IgD-negative memory B cell (primary cell): ENCODE measurements at regions not wholly inside any gene's neighbourhood (a gene's known extent, or its start where the extent isn't known, plus 50 kb on each side); places are given as distances from the start of the nearest gene placed in this dataset.

Source experiments
- H3K27ac Mint-ChIP-seq, 3 donors: one replicate each; pipeline ENCODE4 v1.8.0; 2020 to 2022; ENCODE audit warnings: mild to moderate bottlenecking in 3 of 3, mixed read lengths in 3 of 3, moderate library complexity in 1 of 3
- H3K27me3 Mint-ChIP-seq: one replicate; pipeline ENCODE4 v1.8.0; 2021; ENCODE audit warnings: mixed read lengths
- H3K36me3 Mint-ChIP-seq: one replicate; pipeline ENCODE4 v1.8.0; 2020; ENCODE audit warnings: mild to moderate bottlenecking, mixed read lengths
- H3K4me1 Mint-ChIP-seq, 3 donors: one replicate each; pipeline ENCODE4 v1.8.0; 2020 to 2022; ENCODE audit warnings: mixed read lengths in 3 of 3, mild to moderate bottlenecking in 1 of 3
- H3K4me3 Mint-ChIP-seq, 4 donors: one replicate each; pipeline ENCODE4 v1.8.0; 2020 to 2022; ENCODE audit warnings: mild to moderate bottlenecking in 4 of 4, mixed read lengths in 4 of 4, moderate library complexity in 3 of 4
- H3K9me3 Mint-ChIP-seq, 3 donors: one replicate each; pipeline ENCODE4 v1.8.0; 2020 to 2021; ENCODE audit warnings: mixed read lengths in 3 of 3, mild to moderate bottlenecking in 1 of 3

- Mint-ChIP-seq H3K27ac (no peak overlapping the region), H3K4me1 (no peaks in the 10 kb centered on the region), H3K9me3 (peaks cover 4 to 6% (median 4%) of the 10 kb centered on the region in 3 donors), H3K36me3 (no peaks in the 10 kb centered on the region), H3K4me3 (no peak overlapping the region), H3K27me3 (no peaks in the 10 kb centered on the region)
Measured at GRCh38 chr10:9066152-9066551, 1011.7 kb downstream of the GATA3 start.

- Mint-ChIP-seq H3K36me3 (no peaks in the 10 kb centered on the region), H3K9me3 (peaks cover 4 to 6% (median 4%) of the 10 kb centered on the region in 3 donors), H3K4me1 (no peaks in the 10 kb centered on the region), H3K27ac (no peak overlapping the region), H3K4me3 (no peak overlapping the region), H3K27me3 (no peaks in the 10 kb centered on the region)
Measured at GRCh38 chr10:9068003-9068402, 1013.5 kb downstream of the GATA3 start.

DNA sequence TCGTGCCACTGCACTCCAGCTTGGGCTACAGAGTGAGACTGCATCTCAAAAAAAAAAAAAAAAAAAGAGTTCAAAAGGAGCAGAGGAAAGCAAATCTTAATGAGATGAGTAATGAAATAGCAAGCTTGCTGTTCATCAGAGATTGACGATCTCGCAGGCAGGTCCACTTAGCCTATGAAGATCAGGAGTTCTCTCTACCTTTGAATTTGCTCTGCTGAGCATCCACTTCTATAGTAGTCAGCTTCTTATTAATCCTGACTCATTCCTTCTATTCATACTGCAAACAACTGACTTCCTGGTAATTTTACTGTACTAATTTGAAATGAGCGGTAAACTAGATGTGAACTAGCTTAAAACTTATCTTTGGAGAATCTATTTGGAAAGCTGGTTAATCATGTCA lies 1014.6 kb downstream of the GATA3 start:
- Mint-ChIP-seq H3K4me1 (no peaks in the 10 kb centered on the region), H3K4me3 (no peak overlapping the region), H3K27me3 (no peaks in the 10 kb centered on the region), H3K27ac (no peak overlapping the region), H3K9me3 (peaks cover 4 to 6% (median 4%) of the 10 kb centered on the region in 3 donors), H3K36me3 (no peaks in the 10 kb centered on the region)

GRCh38 chr10:9075420-9075819 lies 1020.9 kb downstream of the GATA3 start:
- H3K36me3 Mint-ChIP-seq = no peaks in the 10 kb centered on the region
- no peak overlapping the region for H3K27ac Mint-ChIP-seq
- H3K27me3 Mint-ChIP-seq = no peaks in the 10 kb centered on the region

GRCh38 chr10:9076066-9076465 lies 1021.6 kb downstream of the GATA3 start:
- Mint-ChIP-seq H3K27me3 (no peaks in the 10 kb centered on the region), H3K36me3 (no peaks in the 10 kb centered on the region), H3K27ac (no peak overlapping the region), H3K4me1 (no peaks in the 10 kb centered on the region), H3K9me3 (peaks cover 0 to 2% (median 0%) of the 10 kb centered on the region in 3 donors), H3K4me3 (no peak overlapping the region)

More at GRCh38 chr10:9075420-9075819, 1020.9 kb downstream of the GATA3 start:
- Mint-ChIP-seq H3K4me1 (no peaks in the 10 kb centered on the region), H3K4me3 (no peak overlapping the region), H3K9me3 (peaks cover 0 to 2% (median 0%) of the 10 kb centered on the region in 3 donors)

DNA sequence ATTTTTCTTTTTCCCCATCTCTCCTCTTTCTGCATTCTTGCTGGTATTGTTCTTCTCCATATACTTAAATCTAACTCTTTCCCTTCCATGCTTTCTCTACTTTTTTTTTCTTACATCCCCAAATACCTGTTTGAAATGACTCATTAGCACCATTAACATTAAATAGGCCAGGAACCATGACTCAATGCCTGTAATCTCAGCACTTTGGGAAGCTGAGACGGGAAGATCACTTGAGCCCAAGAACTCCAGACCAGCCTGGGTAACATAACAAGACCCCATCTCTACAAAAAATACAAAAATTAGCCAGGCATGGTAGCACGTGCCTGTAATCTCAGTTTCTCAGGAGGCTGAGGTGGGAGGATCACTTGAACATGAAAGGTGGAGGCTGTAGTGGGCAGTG lies 1026.8 kb downstream of the GATA3 start:
- H3K36me3 Mint-ChIP-seq = no peaks in the 10 kb centered on the region
- H3K27me3 Mint-ChIP-seq = no peaks in the 10 kb centered on the region
- H3K4me3 Mint-ChIP-seq = no peak overlapping the region
- peaks cover 0 to 2% (median 0%) of the 10 kb centered on the region in 3 donors for H3K4me1 Mint-ChIP-seq
- H3K27ac Mint-ChIP-seq = no peak overlapping the region
- H3K9me3 Mint-ChIP-seq = peaks cover 0 to 3% (median 2%) of the 10 kb centered on the region in 3 donors

- Mint-ChIP-seq H3K27ac (no peak overlapping the region), H3K27me3 (no peaks in the 10 kb centered on the region), H3K4me1 (peaks cover 0 to 2% (median 0%) of the 10 kb centered on the region in 3 donors), H3K4me3 (no peak overlapping the region), H3K9me3 (peaks cover 0 to 3% (median 2%) of the 10 kb centered on the region in 3 donors), H3K36me3 (no peaks in the 10 kb centered on the region)
Measured at GRCh38 chr10:9081961-9082360, 1027.5 kb downstream of the GATA3 start.

- Mint-ChIP-seq H3K36me3 (no peaks in the 10 kb centered on the region), H3K4me3 (no peak overlapping the region), H3K27me3 (no peaks in the 10 kb centered on the region), H3K27ac (no peak overlapping the region), H3K9me3 (peaks cover 0 to 4% (median 0%) of the 10 kb centered on the region in 3 donors), H3K4me1 (no peaks in the 10 kb centered on the region)
Measured at GRCh38 chr10:9091530-9092093, 1037.1 kb downstream of the GATA3 start.

DNA sequence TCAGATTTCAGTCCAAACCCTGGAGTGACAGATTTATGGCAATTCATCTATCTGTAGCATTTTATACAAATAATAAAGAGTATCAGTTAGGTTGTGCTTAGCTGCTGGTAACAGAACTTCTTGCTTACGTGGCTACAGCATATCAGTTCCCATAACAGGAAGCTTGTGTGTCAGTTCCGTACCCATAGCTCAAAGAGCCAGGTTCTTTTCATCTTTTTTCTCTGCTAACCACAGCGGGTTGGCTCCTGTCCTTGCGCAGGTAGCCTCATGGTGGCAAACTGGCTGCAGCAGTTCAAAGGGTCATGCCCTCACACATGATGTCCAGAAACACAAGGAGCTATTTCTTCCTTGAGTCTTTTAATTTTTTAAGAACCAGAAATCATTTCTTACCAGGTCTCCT lies 1041.8 kb downstream of the GATA3 start:
- H3K27me3 Mint-ChIP-seq = no peaks in the 10 kb centered on the region
- no peaks in the 10 kb centered on the region for H3K4me1 Mint-ChIP-seq
- H3K36me3 Mint-ChIP-seq = no peaks in the 10 kb centered on the region
- no peak overlapping the region for H3K27ac Mint-ChIP-seq
- no peak overlapping the region for H3K4me3 Mint-ChIP-seq
- peaks cover 0 to 4% (median 0%) of the 10 kb centered on the region in 3 donors for H3K9me3 Mint-ChIP-seq

DNA sequence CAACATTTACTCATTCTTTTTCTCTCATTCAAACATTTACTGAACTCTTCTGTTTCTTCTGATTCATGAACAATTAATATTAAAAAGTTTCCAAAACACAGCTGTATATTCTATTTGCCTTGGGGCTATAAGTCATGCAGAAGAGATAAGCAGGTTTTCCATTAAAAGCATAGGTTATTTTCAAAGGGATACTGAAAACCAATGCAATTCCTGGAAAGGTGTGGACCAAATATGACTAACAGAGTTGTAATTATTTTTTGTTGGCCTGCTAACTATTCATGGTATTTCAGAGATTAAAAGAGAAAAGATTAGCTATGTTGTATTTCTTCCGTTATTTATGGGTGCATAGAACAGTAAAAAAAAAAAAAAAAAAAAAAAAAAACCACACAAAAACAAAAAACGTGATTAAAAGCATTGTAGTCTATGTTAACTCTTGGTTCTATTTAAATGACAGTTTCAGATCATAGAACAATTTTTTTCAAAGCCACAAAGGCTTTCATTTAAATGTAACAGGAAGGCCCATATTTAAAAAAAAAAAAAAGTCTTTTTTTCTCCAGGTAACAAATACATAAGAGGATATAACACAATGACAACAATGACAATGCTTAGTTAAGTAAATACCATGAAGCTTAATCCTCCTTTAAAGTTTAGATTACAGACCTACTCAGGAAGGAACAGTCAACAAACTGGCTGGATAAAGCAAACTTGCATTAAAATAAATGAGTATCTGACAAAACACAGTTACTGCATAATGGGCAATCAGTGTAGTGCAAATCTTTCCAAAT lies 1042.9 kb downstream of the GATA3 start:
- H3K4me1 Mint-ChIP-seq = no peaks in the 10 kb centered on the region
- no peaks in the 10 kb centered on the region for H3K36me3 Mint-ChIP-seq
- H3K27ac Mint-ChIP-seq = no peak overlapping the region
- H3K9me3 Mint-ChIP-seq = peaks cover 0 to 4% (median 0%) of the 10 kb centered on the region in 3 donors
- H3K27me3 Mint-ChIP-seq = no peaks in the 10 kb centered on the region
- no peak overlapping the region for H3K4me3 Mint-ChIP-seq

DNA sequence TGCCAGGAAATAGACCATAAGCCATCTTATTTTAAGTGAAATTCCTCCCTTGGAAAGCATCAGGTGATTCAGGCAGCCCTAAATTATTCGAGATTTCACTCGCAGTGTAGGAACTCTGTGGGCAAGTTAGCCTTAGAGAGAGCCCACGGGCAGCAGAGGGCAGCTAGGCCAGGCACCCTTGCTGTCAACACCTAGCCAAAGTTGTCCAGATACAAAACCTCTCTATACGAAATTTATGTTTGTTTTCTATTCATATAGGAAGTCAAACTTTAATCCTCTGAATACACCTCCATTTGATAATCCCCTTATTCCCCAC lies 1043.5 kb downstream of the GATA3 start:
- H3K27me3 Mint-ChIP-seq = no peaks in the 10 kb centered on the region

GRCh38 chr10:9102026-9102425 lies 1047.5 kb downstream of the GATA3 start:
- no peaks in the 10 kb centered on the region for H3K36me3 Mint-ChIP-seq
- H3K27me3 Mint-ChIP-seq = no peaks in the 10 kb centered on the region
- no peak overlapping the region for H3K4me3 Mint-ChIP-seq
- H3K9me3 Mint-ChIP-seq = no peaks in the 10 kb centered on the region
- H3K27ac Mint-ChIP-seq = no peak overlapping the region
- no peaks in the 10 kb centered on the region for H3K4me1 Mint-ChIP-seq

More for the DNA sequence above, 1043.5 kb downstream of the GATA3 start:
- no peaks in the 10 kb centered on the region for H3K4me1 Mint-ChIP-seq
- H3K27ac Mint-ChIP-seq = no peak overlapping the region
- peaks cover 0 to 4% (median 0%) of the 10 kb centered on the region in 3 donors for H3K9me3 Mint-ChIP-seq
- H3K4me3 Mint-ChIP-seq = no peak overlapping the region
- no peaks in the 10 kb centered on the region for H3K36me3 Mint-ChIP-seq

DNA sequence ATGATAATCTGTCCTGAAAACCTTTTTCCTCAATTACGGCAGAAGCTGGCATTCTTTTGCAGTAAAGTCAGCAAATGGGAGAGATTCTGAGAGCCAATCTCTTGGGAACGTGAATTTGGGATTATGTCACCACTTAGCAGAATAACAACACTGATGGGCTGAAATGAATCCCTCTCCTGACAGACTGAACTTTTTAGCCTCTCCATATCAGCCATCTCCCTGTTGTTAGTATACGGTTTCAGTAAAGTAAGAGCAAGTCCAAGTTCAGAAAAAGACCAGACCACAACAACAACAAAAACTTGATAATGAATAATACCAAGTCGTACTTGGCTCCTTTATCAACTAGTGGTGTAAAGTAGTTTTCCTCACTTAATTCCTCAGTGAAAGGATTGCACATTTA lies 1048.8 kb downstream of the GATA3 start:
- Mint-ChIP-seq H3K36me3 (no peaks in the 10 kb centered on the region), H3K4me1 (no peaks in the 10 kb centered on the region), H3K4me3 (no peak overlapping the region), H3K27ac (no peak overlapping the region), H3K27me3 (no peaks in the 10 kb centered on the region), H3K9me3 (no peaks in the 10 kb centered on the region)

- no peaks in the 10 kb centered on the region for H3K4me1 Mint-ChIP-seq
Measured at GRCh38 chr10:9111976-9112375, 1057.5 kb downstream of the GATA3 start.

DNA sequence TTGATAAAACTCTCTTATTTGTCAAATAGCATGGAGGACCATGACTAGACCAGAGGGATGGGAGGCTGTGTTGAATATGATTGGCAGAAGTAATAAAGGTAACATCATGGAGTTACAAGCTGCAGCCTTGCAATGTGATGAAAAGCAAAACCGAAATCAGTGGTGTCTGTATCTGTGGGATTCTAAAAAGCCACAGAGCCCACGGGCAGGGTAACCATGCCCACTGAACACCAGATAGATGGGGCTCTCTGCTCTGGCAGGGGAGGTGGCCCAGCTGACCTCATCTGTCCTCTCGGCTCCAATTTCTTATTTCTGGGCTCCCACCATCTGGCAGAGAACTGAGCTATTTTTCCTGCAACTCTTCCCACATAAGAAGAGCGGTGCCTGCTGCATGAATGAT lies 1072.2 kb downstream of the GATA3 start:
- H3K4me3 Mint-ChIP-seq = no peak overlapping the region
- H3K27ac Mint-ChIP-seq = no peak overlapping the region
- H3K36me3 Mint-ChIP-seq = no peaks in the 10 kb centered on the region
- H3K9me3 Mint-ChIP-seq = peaks cover under 1 to 5% (median 2%) of the 10 kb centered on the region in 3 donors
- no peaks in the 10 kb centered on the region for H3K27me3 Mint-ChIP-seq
- H3K4me1 Mint-ChIP-seq = no peaks in the 10 kb centered on the region

More at GRCh38 chr10:9111976-9112375, 1057.5 kb downstream of the GATA3 start:
- Mint-ChIP-seq H3K36me3 (no peaks in the 10 kb centered on the region), H3K27ac (no peak overlapping the region), H3K27me3 (no peaks in the 10 kb centered on the region), H3K4me3 (no peak overlapping the region), H3K9me3 (no peaks in the 10 kb centered on the region)

- H3K27me3 Mint-ChIP-seq = peaks cover 2% of the 10 kb centered on the region
- H3K27ac Mint-ChIP-seq = no peak overlapping the region
- H3K4me1 Mint-ChIP-seq = peaks cover 0 to 1% (median 0%) of the 10 kb centered on the region in 3 donors
- peaks cover 0 to 4% (median 0%) of the 10 kb centered on the region in 3 donors for H3K9me3 Mint-ChIP-seq
- H3K4me3 Mint-ChIP-seq = no peak overlapping the region
- H3K36me3 Mint-ChIP-seq = no peaks in the 10 kb centered on the region
Measured at GRCh38 chr10:9137368-9137767, 1082.9 kb downstream of the GATA3 start.
